GM18517 (cell line): ENCODE measurements at regions not wholly inside any gene's neighbourhood (a gene's known extent, or its start where the extent isn't known, plus 50 kb on each side); places are given as distances from the start of the nearest gene placed in this dataset.
"Not testable (repeated sequence)": the region's sequence is repeated elsewhere in the genome, so short reads cannot be mapped to it uniquely, and the experiment has no call there.

ENCODE experiments used
- ATAC-seq: cut with Tn5 transposase; IDR thresholded peaks from one replicate; pipeline ENCODE4 v1.9.1; 2021; ENCODE audit warnings: mild to moderate bottlenecking, moderate library complexity; ENCODE audit not compliant: unreplicated experiment

DNA sequence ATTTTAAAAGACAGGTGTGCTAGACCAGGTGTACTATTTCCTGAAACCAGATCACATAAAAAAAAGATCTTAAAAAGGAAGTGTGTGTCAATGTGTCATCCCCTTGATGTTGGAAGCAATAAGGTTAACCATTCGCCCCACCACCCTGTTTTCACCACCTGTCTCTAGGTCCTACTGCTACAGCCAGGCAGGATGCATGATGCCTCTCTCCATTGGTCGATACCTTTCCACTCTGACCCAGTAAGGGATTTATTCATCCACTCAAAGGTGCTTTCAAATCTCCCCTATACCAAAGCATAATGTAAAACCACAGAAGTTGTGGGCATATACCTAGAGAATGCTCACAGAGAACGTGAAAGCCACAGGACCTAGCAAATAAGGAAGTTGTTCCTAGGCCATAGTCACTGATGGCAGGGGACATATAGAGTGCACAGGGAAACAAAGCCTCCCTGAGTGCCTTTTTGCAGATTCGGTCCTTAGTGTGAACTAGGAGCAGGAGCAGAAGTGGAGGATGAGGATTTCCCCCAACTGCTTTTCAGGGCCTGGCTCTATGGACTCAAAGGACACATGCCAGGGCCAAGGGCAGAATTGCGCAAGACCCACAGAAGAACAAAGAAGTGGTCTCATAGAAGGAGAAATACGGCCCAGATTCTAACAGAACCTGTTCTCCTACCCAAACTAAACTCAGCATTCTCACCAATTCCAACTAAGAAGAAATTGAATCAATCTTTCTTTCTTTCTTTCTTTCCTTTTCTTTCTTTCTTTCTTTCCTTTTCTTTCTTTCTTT lies 631.5 kb upstream of the NRP1 start:
- no peak for ATAC-seq

DNA sequence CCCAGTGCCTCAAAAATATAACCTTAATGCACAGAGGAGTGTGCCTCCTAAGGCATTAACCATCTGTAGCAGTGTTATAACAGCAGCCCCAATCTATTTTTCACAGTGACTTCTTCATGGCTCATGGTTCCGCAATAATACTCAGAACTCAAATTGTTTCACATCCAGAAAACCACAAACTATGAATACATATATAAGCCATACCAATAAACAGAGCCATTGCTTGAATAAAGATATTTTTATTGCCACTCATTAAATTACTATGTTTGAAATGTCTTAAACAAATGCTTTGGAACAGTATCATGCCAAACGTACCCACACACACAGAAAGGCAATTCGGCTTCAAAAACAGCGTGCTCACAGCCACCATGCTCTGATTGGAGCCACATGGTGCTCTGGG lies 629.3 kb upstream of the NRP1 start:
- ATAC-seq = no peak

DNA sequence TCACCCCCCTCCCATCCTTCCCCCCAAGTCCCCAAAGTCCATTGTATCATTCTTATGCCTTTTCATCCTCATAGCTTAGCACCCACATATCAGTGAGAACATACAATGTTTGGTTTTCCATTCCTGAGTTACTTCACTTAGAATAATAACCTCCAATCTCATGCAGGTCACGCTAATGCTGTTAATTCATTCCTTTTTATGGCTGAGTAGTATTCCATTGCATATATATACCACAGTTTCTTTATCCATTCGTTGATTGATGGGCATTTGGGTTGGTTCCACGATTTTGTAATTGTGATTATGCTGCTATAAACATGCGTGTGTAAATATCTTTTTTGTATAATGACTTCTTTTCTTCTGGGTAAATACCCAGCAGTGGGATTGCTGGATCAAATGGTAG lies 621.9 kb upstream of the NRP1 start:
- ATAC-seq = not testable (repeated sequence)

DNA sequence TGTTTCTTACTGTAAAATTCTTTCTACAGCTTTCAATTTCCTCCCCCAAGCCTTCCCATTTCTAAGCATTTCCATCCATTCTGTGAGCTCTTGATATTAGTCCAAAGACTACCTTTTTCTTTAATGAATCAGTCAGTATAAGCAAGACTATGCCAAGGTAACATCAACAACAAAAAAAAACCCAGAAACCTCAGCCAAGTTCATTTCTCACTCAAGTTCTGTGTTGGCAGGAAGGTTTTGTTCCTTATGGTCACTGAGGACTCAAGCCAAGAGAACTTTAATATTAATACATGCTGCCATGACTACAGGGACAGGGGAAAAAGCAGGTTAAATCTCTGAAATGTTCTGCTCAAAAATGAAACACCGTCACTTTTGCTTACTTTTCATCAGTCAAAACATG lies 621.2 kb upstream of the NRP1 start:
- ATAC-seq = no peak

DNA sequence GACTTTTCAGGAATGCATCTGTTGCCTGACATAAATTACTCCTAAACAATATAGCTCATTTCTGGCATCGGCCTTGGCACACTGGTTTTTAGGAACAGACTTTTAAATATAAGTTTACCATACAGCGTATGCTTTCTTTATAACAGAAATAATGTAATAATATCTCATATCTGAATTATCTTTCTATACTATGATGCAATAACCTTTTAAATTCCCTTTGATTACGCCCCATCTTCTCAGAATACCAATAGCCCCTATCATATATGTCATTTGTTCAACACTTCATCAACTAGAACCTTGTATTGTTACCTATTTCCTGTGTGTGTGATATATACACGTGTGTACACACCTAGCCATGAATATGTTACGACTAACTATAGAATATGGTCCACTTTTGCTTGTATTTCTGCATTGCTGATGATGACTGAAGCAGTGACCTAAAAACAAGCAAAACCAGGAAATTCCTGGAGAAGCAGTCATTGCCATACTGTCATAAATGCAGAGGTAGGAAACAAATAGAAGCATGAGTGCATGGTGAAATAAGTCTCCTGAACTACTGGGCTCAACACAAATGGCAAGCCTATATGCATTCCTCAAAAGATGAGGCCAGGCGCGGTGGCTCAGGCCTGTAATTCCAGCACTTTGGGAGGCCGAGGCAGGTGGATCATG lies 618.4 kb upstream of the NRP1 start:
- ATAC-seq = no peak

DNA sequence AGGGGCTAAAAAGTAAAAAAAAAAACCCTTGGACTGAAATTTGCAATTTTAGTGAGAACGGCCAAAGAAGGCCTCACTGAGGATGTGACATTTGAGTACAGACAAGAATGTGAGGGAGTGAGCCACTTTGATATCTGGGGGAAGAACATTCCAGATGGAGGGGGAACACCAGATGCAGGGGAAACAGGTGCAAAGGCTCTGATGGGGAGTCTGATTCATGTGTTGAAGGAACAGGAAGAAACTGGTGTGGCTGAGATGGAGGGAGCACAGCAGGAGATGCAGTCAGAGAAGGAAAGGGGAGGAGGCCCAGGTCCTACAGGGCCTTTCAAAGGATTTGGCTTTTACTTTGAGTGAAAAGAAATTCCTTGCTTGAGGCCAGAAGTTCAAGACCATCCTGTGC lies 615.7 kb upstream of the NRP1 start:
- no peak for ATAC-seq

DNA sequence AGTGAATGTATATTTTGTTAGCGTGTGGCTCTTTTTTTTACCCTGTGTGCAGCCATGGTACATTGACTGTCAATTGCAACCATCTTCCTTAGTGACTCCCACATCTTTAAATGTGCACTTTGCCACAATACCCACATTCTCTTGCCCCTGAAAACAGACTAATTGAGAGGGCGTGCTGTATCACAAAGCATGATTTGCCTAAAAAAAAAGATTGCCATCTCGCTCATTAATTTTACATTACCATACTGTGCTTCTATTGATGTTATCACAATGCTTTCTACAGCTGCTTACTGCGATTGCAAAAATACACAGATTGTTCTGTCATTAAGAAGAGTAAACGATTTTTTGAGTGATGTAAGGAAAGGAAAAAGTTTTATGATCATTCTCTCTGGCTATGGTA lies 613.1 kb upstream of the NRP1 start:
- ATAC-seq = no peak

DNA sequence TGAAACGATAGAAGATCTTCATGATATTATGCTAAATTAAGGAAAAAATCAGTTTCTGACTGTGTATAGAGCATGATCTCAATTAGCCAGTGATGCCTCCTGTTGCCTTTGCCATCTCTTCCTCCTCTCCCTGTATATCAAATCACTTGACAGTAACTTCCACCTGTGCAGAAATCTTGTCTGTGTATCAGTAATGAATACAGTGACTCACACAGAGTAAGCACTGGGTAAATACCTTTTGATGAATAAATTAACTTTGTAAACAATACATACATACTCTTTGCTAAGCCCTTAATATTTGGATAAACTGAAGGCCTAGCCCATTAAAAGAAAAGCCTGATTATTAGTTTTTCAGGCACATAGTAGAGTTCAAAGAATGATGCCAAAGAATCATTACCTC lies 610.6 kb upstream of the NRP1 start:
- no peak for ATAC-seq

DNA sequence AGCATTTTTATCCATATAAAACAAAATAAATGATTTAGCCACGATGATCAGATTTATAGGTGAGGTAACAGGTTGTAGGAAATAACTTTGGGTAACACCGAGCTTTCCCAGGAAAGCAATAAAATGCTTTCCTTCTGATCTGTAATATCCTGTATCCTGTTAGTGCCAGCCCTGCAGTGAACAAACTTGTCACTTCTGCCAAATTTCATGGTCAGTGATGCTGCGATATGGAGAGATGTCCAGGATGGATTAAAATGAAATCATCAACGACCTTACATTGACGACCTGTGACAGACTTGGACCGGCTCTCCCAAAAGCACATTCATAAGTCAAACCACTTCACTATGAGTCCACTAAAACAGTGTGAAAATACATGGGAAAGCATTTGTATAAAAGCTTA lies 608.0 kb upstream of the NRP1 start:
- no peak for ATAC-seq

DNA sequence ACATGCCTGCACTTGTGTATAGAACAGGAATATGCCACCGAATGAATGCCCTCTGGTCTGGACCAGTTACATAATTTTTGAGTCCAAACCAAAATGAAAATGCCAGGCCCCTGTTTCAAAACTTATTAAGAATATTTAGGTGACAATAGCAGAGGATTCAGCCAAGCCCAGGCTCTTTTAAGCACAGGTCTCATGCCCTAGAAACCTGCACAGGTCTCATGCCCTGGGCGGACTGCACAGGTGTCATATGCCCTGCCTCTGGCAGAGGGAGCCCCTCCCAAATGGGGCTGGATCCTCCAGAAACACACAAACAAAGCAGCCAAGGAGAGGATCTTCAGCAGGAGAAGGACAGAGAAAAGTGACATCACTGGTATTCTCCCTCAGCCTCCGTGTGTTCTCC lies 605.4 kb upstream of the NRP1 start:
- no peak for ATAC-seq

DNA sequence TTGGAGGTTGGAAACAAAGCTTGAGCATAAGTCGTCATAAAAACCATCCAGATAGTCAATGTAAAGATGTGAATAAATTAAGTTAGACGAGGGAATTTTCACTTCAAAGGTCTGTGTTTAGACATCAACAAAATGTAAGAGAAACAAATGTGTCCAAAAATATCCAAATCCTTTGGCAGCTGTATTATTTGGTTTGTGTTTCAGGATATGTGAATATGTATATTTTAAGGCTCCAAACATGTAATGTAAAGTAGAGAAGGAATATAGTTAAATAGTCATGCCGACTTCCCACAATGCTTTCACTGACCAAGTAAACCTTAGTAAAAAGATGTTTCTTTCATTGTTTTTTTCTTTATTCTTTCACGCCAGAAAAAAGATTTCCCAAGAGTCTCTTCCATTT lies 604.9 kb upstream of the NRP1 start:
- ATAC-seq = no peak

DNA sequence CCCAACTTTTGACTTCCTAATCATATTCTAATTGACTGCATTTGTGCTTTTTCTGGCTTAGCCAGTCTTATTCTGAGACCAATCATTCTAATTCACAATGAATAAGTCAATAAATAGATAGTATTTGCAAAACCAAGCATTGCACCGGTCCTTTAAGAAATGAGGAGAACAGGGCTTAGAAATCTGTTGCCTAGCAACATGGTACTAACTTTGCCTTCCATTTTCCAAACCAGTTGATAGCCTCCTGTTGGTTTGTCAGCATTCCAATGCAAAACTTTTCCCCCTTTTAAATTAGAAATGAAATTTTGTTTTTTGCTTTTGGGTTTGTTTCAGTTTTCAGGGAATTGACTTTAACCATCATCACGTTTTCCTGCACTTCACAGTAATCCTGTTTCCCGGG lies 603.5 kb upstream of the NRP1 start:
- no peak for ATAC-seq

DNA sequence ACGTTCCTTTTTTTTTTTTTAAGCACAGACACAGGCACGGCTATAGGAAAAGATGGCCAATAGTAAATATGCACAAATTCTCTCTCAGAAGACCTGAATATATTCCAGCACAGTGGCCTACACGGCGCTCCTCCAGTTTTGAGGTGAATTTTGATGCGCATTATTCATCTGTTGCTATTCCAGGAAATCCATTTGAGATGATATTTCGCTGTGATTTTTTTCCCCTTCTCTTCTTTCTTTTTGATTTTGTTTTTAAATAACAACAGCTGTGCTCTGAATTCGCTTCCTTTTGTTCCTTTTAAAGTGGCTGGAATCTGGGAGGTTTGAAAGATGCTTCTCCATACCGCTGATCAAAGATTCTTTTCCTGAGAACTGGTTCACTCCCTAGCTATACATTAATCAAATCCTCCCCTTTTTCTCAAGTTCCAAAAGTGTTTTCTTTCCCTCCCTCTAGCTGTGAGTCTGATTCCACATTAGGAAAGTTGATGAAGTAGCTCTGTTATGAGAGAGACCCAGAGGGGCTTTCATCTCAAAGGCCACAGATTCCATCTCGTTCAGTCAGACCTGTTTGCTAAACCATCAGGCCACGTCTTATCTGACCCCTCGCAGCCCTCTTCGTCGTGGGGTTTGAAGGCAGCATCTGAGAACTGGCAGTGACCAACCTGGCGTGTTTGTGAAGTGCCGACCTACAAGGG lies 602.7 kb upstream of the NRP1 start:
- no peak for ATAC-seq

DNA sequence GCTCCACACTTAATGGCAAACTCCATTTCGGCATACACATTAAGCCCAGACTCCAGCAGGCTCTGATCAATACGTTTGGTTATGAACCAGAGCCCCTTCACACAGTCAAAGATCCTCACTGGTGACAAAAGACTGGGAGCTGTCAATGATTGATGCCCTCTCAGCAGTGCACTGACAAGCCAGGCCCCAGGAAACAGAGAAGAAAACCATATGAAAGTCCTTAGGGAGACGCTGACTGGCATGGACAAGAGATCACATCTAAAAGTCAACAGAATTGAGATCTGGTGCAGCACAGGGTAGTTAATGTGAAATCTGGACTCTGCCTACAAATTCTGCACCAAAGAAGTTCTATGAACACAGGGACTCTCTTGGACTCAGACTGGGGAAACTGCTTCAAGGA lies 600.9 kb upstream of the NRP1 start:
- ATAC-seq = no peak

DNA sequence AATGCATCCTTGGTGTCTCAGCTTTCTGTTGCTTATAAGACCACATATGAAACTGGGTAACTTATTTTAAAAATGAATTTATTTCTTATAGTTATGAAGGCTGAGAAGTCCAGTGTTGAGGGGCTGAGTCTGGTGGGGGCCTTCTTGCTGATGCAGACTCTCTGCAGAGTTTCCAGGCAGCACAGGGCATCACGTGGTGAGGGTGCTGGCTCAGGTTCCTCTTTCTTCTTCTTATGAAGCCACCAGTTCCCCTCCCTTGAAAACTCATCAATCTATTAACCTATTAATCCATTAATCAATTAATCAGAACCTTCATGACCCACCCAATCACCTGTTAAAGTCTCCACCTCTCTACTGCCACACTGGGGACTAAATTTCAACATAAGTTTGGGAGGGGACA lies 595.6 kb upstream of the NRP1 start:
- ATAC-seq = no peak

DNA sequence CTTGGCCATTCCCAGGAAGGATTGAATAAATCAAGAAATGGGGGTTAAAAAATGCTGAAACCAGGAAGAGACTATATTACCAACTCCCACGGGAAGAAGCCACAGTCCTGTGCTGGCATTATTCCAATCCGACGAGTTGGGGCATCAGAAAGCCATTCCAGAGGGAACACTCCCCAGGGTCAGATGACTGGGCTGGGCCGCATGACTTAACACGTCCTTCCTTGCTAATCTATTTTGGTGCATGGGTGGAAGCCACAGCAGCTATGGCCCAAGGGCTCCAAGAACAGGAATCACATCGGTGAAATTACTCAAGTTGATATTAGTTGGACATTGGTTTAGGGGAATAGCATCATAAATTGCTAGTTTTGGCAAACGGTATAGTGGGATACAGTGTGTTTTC lies 592.9 kb upstream of the NRP1 start:
- no peak for ATAC-seq

DNA sequence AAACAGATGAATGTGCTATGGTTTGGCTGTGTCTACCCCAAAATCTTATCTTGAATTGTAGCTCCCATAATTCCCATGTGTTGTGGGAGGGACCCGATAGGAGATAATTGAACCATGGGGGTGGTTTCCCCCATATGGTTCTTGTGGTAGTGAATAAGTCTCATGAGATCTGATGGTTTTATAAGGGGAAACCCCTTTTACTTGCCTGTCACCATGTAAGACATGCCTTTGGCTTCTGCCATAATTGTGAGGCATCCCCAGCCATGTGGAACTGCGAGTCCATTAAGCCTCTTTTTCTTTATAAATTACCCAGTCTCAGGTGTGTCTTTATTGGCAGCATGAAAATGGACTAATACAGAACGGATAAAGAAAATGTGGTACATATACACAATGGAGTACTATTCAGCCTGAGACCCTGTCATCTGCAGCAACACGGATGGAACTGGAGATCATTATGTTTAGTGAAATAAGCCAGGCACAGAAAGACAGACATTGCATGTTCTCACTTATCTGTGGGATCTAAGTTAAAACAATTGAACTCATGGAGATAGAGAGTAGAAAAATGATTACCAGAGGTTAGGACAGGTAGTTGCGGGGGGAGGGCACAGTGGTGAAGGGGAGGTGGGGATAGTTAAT lies 587.6 kb upstream of the NRP1 start:
- no peak for ATAC-seq

DNA sequence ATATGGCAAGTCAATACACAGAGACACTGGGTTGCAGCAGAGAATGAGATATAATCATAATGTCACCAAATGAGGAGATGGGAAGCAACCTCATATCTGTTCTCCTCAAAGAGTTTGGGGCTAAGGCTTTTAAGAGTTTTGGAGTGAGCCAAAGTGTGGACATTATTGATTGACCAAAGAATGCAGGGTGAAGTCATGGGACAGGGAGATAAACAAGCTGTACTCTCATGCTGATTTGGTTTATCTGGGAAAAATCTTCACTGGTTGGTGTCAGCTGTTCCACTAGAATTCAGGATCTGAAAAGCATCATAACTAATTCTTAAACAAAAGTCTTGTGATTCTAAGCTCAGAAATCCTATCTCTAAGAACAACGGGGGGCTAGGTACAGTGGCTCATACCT lies 585.9 kb upstream of the NRP1 start:
- ATAC-seq = no peak

DNA sequence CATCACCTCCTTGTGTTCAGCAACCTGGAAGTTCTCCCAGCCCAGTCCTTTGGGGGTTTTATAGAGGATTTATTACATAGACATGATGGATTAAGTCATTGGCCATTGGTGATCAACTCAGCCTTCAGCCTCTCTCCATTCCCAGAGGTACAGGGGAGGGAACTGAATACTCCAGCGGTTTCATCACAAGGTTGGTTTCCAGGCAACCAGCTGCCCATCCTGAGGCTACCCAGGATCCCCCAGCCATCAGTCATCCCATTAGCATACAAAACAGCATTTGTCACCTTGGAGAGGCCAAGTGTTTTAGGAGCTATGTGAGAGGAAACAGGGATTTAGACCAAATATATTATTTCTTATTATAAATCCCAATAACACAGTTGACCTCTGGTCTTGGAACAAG lies 584.8 kb upstream of the NRP1 start:
- ATAC-seq = no peak

DNA sequence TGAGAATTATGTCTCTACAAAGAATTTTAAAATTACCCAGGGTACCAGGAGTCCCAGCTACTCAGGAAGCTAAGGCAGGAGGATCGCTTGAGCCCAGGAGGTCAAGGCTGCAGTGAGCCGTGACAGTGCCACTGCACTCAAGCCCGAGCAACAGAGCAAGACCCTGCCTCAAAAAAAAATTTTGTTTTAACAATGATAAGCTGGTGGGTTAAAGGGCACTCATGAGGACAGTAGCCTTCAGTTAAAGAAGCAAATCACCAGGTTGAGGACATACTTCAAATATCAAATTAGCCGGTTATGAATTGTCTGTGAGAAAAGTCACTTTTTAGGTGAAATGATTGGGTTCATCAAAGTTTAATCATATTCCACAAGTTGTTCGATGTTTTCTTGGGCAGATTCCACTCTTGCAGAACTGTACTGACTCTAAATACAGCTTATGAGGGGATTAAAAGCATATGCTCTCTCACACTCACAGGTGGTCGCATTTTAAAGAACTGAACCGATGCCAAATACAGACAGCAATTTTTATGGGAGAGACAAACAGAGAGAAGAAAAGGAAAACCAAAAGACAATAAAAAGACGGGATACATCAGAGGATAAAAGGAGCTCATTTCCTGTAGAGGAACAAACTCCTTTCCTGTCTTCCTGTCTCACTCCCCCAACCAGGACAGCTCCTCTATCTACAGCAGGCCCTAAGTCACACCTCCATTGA lies 582.8 kb upstream of the NRP1 start:
- ATAC-seq = no peak

DNA sequence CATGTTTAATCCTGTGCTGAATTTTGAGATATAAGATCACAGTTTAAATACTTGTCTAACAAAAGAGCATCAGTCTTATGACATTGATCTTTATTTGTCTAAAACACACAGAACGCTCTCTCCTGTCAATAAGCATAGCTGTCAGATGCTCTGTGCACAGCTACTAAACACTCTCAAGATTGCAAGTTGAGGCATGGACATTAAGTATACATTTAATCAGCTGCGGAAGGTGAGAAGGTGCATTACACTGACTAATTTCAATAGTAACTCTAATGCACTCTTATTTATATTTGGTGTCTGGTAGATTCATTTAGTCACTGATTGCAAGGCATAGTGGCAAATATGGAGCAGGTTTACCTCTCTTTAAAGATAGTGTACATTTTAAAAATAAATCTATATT lies 580.3 kb upstream of the NRP1 start:
- ATAC-seq = no peak
